IMR-90 (cell line): ENCODE measurements at regions not wholly inside any gene's neighbourhood (a gene's known extent, or its start where the extent isn't known, plus 50 kb on each side); places are given as distances from the start of the nearest gene placed in this dataset.

ENCODE experiments used
- ATAC-seq: fragments of 200-7000 bp; cut with Tn5 transposase; 2 replicates; pipeline ENCODE4 v1.9.1; 2020; ENCODE audit warnings: low read depth, mild to moderate bottlenecking, moderate library complexity
- BruUV-seq: library from RNA; stranded (reverse); fragments of 400-500 nt; replicated peaks from 2 replicates; lab custom pipeline; 2021; lab: Mats Ljungman, UMichigan
- CTCF ChIA-PET: fragments of 300-600 bp; formaldehyde crosslinking; extraction: SDS; loops from one replicate; lab custom pipeline; 2021; ENCODE audit warnings: antibody characterized with exemption; lab: Yijun Ruan, JAX
- POLR2A ChIA-PET: fragments of 300-600 bp; sonication (Branson Sonifier 250); formaldehyde crosslinking; loops from one replicate; lab custom pipeline; 2022; ENCODE audit warnings: antibody characterized with exemption; ENCODE audit not compliant: unreplicated experiment; lab: Charles Lee
- DNase-seq: peaks from one replicate; pipeline ENCODE4 v3.0.0; 2013
- H2AFZ ChIP-seq: replicated peaks from 2 replicates; pipeline ENCODE3; 2013; ENCODE audit warnings: low read length, mild to moderate bottlenecking; ENCODE audit not compliant: poor library complexity
- H2AK5ac ChIP-seq: 2 replicates; pipeline ENCODE4 v1.6.1; 2013; ENCODE audit warnings: low read depth, low read length, inconsistent platforms
- H2AK9ac ChIP-seq: replicated peaks from 2 replicates; pipeline ENCODE3; 2013; ENCODE audit warnings: mild to moderate bottlenecking, low read depth, low read length, moderate library complexity; ENCODE audit not compliant: poor library complexity
- H2BK120ac ChIP-seq: 2 replicates; pipeline ENCODE4 v1.6.1; 2013; ENCODE audit warnings: low read depth, low read length, inconsistent platforms
- H2BK15ac ChIP-seq: 3 replicates; pipeline ENCODE4 v1.6.1; 2013; ENCODE audit warnings: low read depth, low read length, inconsistent platforms
- H2BK20ac ChIP-seq: 2 replicates; pipeline ENCODE4 v1.6.1; 2013; ENCODE audit warnings: low read depth, mild to moderate bottlenecking, inconsistent platforms, low read length, moderate library complexity
- H2BK5ac ChIP-seq: 2 replicates; pipeline ENCODE4 v1.6.1; 2013; ENCODE audit warnings: mild to moderate bottlenecking, low read depth, low read length, inconsistent platforms; ENCODE audit not compliant: poor library complexity, severe bottlenecking
- H3K14ac ChIP-seq: replicated peaks from 2 replicates; pipeline ENCODE4 v1.6.1; 2013; ENCODE audit warnings: low read depth, low read length, inconsistent platforms
- H3K18ac ChIP-seq: 2 replicates; pipeline ENCODE4 v1.6.1; 2013; ENCODE audit warnings: low read depth, low read length, control low read depth
- H3K23ac ChIP-seq: 2 replicates; pipeline ENCODE4 v1.6.1; 2013; ENCODE audit warnings: low read depth, low read length, inconsistent platforms
- H3K27ac ChIP-seq: 2 replicates; pipeline ENCODE4 v1.5.1; 2013; ENCODE audit warnings: mild to moderate bottlenecking, control low read depth, low read length; ENCODE audit not compliant: insufficient read depth
- H3K27me3 ChIP-seq: 2 replicates; pipeline ENCODE4 v1.6.1; 2013; ENCODE audit warnings: low read length; ENCODE audit not compliant: control insufficient read depth, insufficient read depth
- H3K36me3 ChIP-seq: 2 replicates; pipeline ENCODE4 v1.6.1; 2013; ENCODE audit warnings: low read length, mixed read lengths; ENCODE audit not compliant: control insufficient read depth, insufficient read depth
- H3K4ac ChIP-seq: 2 replicates; pipeline ENCODE4 v1.6.1; 2013; ENCODE audit warnings: low read depth, low read length, inconsistent platforms
- H3K4me1 ChIP-seq: 2 replicates; pipeline ENCODE4 v1.6.1; 2013; ENCODE audit warnings: low read length, mixed read lengths; ENCODE audit not compliant: control insufficient read depth, insufficient read depth
- H3K4me2 ChIP-seq: 2 replicates; pipeline ENCODE4 v1.6.1; 2013; ENCODE audit warnings: low read depth, mild to moderate bottlenecking, control low read depth, low read length, moderate library complexity
- H3K4me3 ChIP-seq: 2 replicates; pipeline ENCODE4 v1.5.1; 2013; ENCODE audit warnings: low read depth, mild to moderate bottlenecking, control low read depth, low read length, moderate library complexity; ENCODE audit not compliant: insufficient read depth
- H3K56ac ChIP-seq: 2 replicates; pipeline ENCODE4 v1.6.1; 2013; ENCODE audit warnings: low read length, inconsistent platforms; ENCODE audit not compliant: insufficient read depth; ENCODE audit errors: extremely low read depth
- H3K79me1 ChIP-seq, 2 experiments: 2 replicates each; pipeline ENCODE4 v1.6.1; 2013; ENCODE audit warnings: low read length in 2 of 2, inconsistent platforms in 1 of 2, low read depth in 1 of 2
- H3K9ac ChIP-seq: 2 replicates; pipeline ENCODE4 v1.6.1; 2013; ENCODE audit warnings: low read depth, low read length, control low read depth
- H3K9me1 ChIP-seq: 2 replicates; pipeline ENCODE4 v1.6.1; 2013; ENCODE audit warnings: low read length, inconsistent platforms; ENCODE audit not compliant: insufficient read depth
- H3K9me3 ChIP-seq: 2 replicates; pipeline ENCODE4 v1.6.1; 2013; ENCODE audit warnings: low read length; ENCODE audit not compliant: control insufficient read depth, insufficient read depth
- H4K20me1 ChIP-seq: 2 replicates; pipeline ENCODE4 v1.6.1; 2013; ENCODE audit warnings: low read length, inconsistent platforms; ENCODE audit not compliant: insufficient read depth
- H4K5ac ChIP-seq: 2 replicates; pipeline ENCODE4 v1.6.1; 2013; ENCODE audit warnings: mild to moderate bottlenecking, low read depth, low read length, control low read depth
- H4K8ac ChIP-seq, 2 experiments: 2 replicates each; pipeline ENCODE4 v1.6.1; 2013; ENCODE audit warnings: low read depth in 2 of 2, low read length in 2 of 2, control low read depth in 1 of 2, inconsistent platforms in 1 of 2
- H4K91ac ChIP-seq: 2 replicates; pipeline ENCODE4 v1.6.1; 2013; ENCODE audit warnings: low read depth, low read length, inconsistent platforms; ENCODE audit not compliant: insufficient read depth
- CEBPB ChIP-seq: IDR thresholded peaks from 2 replicates; pipeline ENCODE4 v1.6.1; 2012; ENCODE audit warnings: low read depth, low read length, improper control_type of control experiment
- CHD1 ChIP-seq: IDR thresholded peaks from 2 replicates; pipeline ENCODE4 v1.6.1; 2012; ENCODE audit warnings: low read depth, low read length, improper control_type of control experiment
- ELK1 ChIP-seq: fragments of 150-350 bp; IDR thresholded peaks from 2 replicates; pipeline ENCODE4 v1.6.1; 2016; ENCODE audit warnings: low read depth, mild to moderate bottlenecking, low read length, moderate library complexity, borderline replicate concordance
- MAFK ChIP-seq: IDR thresholded peaks from 2 replicates; pipeline ENCODE4 v1.6.1; 2012; ENCODE audit warnings: low read depth, low read length, improper control_type of control experiment
- NFE2L2 ChIP-seq: fragments of 150-350 bp; IDR thresholded peaks from 2 replicates; pipeline ENCODE4 v1.6.1; 2016; ENCODE audit warnings: low read depth, mild to moderate bottlenecking, low read length
- WGBS, 2 experiments: methylation state at CpG; one replicate each; pipeline versions ENCODE4 v1.1.5 to v1.1.7; 2013; ENCODE audit warnings: missing lambda C conversion rate in 2 of 2; ENCODE audit not compliant: insufficient read length in 1 of 2; ENCODE audit errors: extremely low coverage in 2 of 2; 5-methylcytosine and 5-hydroxymethylcytosine counted together
- dilution Hi-C: fragments of 300-500 bp; cut with HindIII; formaldehyde crosslinking; loops from one replicate; pipeline ENCODE4 v1.14.3; 2018; ENCODE audit warnings: low sequenced_read_pairs; ENCODE audit not compliant: unreplicated experiment
- in situ Hi-C: fragments of 300-500 bp; cut with MboI; formaldehyde crosslinking; loops from 3 replicates; pipeline ENCODE4 v1.14.3; 2019; ENCODE audit warnings: low sequenced_read_pairs, inconsistent platforms, mixed read lengths
- intact Hi-C: fragments of 100-400 bp; cut with micrococcal nuclease; formaldehyde crosslinking; loops from 2 replicates; pipeline ENCODE4 v1.10.0; 2022

DNA sequence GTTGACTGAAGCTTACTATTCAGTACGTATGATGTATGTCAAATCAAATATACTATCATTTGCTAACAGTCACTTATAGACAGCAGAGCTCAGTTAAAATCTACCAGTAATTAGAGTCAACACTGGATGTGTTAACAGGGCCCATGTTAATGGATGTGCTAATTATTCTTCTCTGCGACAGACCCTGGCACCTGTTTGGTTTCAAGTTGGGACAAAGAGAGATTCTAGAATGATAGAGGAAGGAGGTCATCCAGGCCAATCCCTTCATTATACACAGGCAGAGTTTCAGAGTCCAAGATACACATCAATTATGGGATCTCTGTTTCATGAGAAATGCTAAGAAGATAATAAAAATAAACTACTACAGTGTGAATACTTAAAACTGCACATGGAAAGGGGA, 615.0 kb downstream of the ZNF608 start:
- ChIA-PET POLR2A (no interaction called here), CTCF (no interaction called here)
- no peak overlapping the region for H3K23ac ChIP-seq
- no peak overlapping the region for H3K14ac ChIP-seq
- no peak for TF ChIP-seq MAFK
- no peak for TF ChIP-seq NFE2L2
- no peak for TF ChIP-seq ELK1
- TF ChIP-seq CEBPB = no peak
- TF ChIP-seq CHD1 = no peak
- H2BK15ac ChIP-seq = no peak overlapping the region
- no peaks in the 10 kb centered on the region for H3K27me3 ChIP-seq
- no peaks in the 10 kb centered on the region for H3K9me3 ChIP-seq
- no peak overlapping the region for H3K4ac ChIP-seq
- DNase-seq (no peak), ATAC-seq (no peak)
- no peak overlapping the region for H2AK9ac ChIP-seq
- H2BK120ac ChIP-seq = no peak overlapping the region
- no TSS peak for BruUV-seq
- no peak overlapping the region for H3K27ac ChIP-seq
- intact Hi-C loops (no loop called here), in situ Hi-C loops (no loop called here), dilution Hi-C loops (no loop called here)
- H3K4me2 ChIP-seq = no peak overlapping the region
- H3K9me1 ChIP-seq = no peaks in the 10 kb centered on the region
- H4K20me1 ChIP-seq = no peaks in the 10 kb centered on the region
- no CpG with 5 or more reads among the region's 2 CpGs for WGBS, 2 experiments
- no peaks in the 10 kb centered on the region for H3K79me1 ChIP-seq
- H3K56ac ChIP-seq = no peak overlapping the region
- H2AK5ac ChIP-seq = no peak overlapping the region
- no peaks in the 10 kb centered on the region for H3K36me3 ChIP-seq
- no peak overlapping the region for H2AFZ ChIP-seq
- H4K91ac ChIP-seq = no peak overlapping the region
- no peak overlapping the region for H2BK20ac ChIP-seq
- no peak overlapping the region for H4K8ac ChIP-seq
- H2BK5ac ChIP-seq = no peak overlapping the region
- no peaks in the 10 kb centered on the region; the same call in 1 of the 2 replicates for H3K4me1 ChIP-seq
- H3K18ac ChIP-seq = no peak overlapping the region
- H4K5ac ChIP-seq = no peak overlapping the region
- H3K4me3 ChIP-seq = no peak overlapping the region
- H3K9ac ChIP-seq = no peak overlapping the region
